ENCODE measurements at regions not wholly inside any gene's neighbourhood (a gene's known extent, or its start where the extent isn't known, plus 50 kb on each side); places are given as distances from the start of the nearest gene placed in this dataset.

- TF ChIP-seq EZH2 (IDR thresholded peaks at IDR 0.05; ENCODE audit: borderline replicate concordance, insufficient read depth, low read depth, low read length, poor library complexity, severe bottlenecking), result no peak
- no peak for TF ChIP-seq CTCF (IDR thresholded peaks at IDR 0.05)
These were observed 1280.5 kb upstream of the ZEB2 start for GRCh38 chr2:145800151-145801091.
